ENCODE measurements at regions not wholly inside any gene's neighbourhood (a gene's known extent, or its start where the extent isn't known, plus 50 kb on each side); places are given as distances from the start of the nearest gene placed in this dataset.

GRCh38 chr5:109929376-109929775 lies 239.6 kb downstream of the MAN2A1 start:
- Histone ChIP-seq H3K27ac (no peak overlapping the region), H3K4me1 (no peaks in the 10 kb centered on the region), H3K9me3 (no peaks in the 10 kb centered on the region), H3K27me3 (no peaks in the 10 kb centered on the region), H3K36me3 (no peaks in the 10 kb centered on the region), H3K4me3 (no peak overlapping the region)
- intact Hi-C loops (cut with DNase I), result no loop called here
- TF ChIP-seq POLR2A (IDR thresholded peaks at IDR 0.05), result no peak
- TF ChIP-seq CTCF (IDR thresholded peaks at IDR 0.05), result no peak
- no peak for TF ChIP-seq POLR2AphosphoS5 (IDR thresholded peaks at IDR 0.05; ENCODE audit: insufficient read depth in 1 of 2, low read depth in 1 of 2)
- no peak for DNase-seq (ENCODE audit: extremely low spot score in 2 of 2)

- intact Hi-C loops (cut with DNase I), result no loop called here
Measured at GRCh38 chr5:109929911-109930310, 240.2 kb downstream of the MAN2A1 start.

GRCh38 chr5:109931049-109931780 lies 241.5 kb downstream of the MAN2A1 start:
- H3K4me1 ChIP-seq, result no peaks in the 10 kb centered on the region
- no peak overlapping the region for H3K27ac ChIP-seq
- TF ChIP-seq POLR2AphosphoS5 (IDR thresholded peaks at IDR 0.05; ENCODE audit: insufficient read depth in 1 of 2, low read depth in 1 of 2), result no peak
- TF ChIP-seq POLR2A (IDR thresholded peaks at IDR 0.05), result no peak
- no peak for TF ChIP-seq CTCF (IDR thresholded peaks at IDR 0.05)
- DNase-seq (ENCODE audit: extremely low spot score in 2 of 2), result no peak
- no peaks in the 10 kb centered on the region for H3K27me3 ChIP-seq
- H3K9me3 ChIP-seq, result no peaks in the 10 kb centered on the region
- no peak overlapping the region for H3K4me3 ChIP-seq
- intact Hi-C loops (cut with DNase I), result no loop called here
- no peaks in the 10 kb centered on the region for H3K36me3 ChIP-seq

More at GRCh38 chr5:109929911-109930310, 240.2 kb downstream of the MAN2A1 start:
- DNase-seq (ENCODE audit: extremely low spot score in 2 of 2), result no peak
- Histone ChIP-seq H3K36me3 (no peaks in the 10 kb centered on the region), H3K27ac (no peak overlapping the region), H3K27me3 (no peaks in the 10 kb centered on the region), H3K4me1 (no peaks in the 10 kb centered on the region), H3K4me3 (no peak overlapping the region), H3K9me3 (no peaks in the 10 kb centered on the region)
- TF ChIP-seq POLR2AphosphoS5 (IDR thresholded peaks at IDR 0.05; ENCODE audit: insufficient read depth in 1 of 2, low read depth in 1 of 2) (no peak), CTCF (IDR thresholded peaks at IDR 0.05) (no peak), POLR2A (IDR thresholded peaks at IDR 0.05) (no peak)

- no peaks in the 10 kb centered on the region for H3K9me3 ChIP-seq
- intact Hi-C loops (cut with DNase I), result no loop called here
- no peak overlapping the region for H3K27ac ChIP-seq
- no peak for TF ChIP-seq CTCF (IDR thresholded peaks at IDR 0.05)
- TF ChIP-seq POLR2A (IDR thresholded peaks at IDR 0.05), result no peak
- no peak for TF ChIP-seq POLR2AphosphoS5 (IDR thresholded peaks at IDR 0.05; ENCODE audit: insufficient read depth in 1 of 2, low read depth in 1 of 2)
- H3K4me3 ChIP-seq, result no peak overlapping the region
- no peaks in the 10 kb centered on the region for H3K36me3 ChIP-seq
- H3K27me3 ChIP-seq, result no peaks in the 10 kb centered on the region
- no peak for DNase-seq (ENCODE audit: extremely low spot score in 2 of 2)
- H3K4me1 ChIP-seq, result no peaks in the 10 kb centered on the region
Measured at GRCh38 chr5:109935833-109936490, 246.2 kb downstream of the MAN2A1 start.

- Histone ChIP-seq H3K4me1 (no peaks in the 10 kb centered on the region), H3K27ac (no peak overlapping the region), H3K4me3 (no peak overlapping the region), H3K27me3 (no peaks in the 10 kb centered on the region), H3K9me3 (no peaks in the 10 kb centered on the region), H3K36me3 (no peaks in the 10 kb centered on the region)
- intact Hi-C loops (cut with DNase I), result no loop called here
- no peak for DNase-seq (ENCODE audit: extremely low spot score in 2 of 2)
- no peak for TF ChIP-seq POLR2A (IDR thresholded peaks at IDR 0.05)
- TF ChIP-seq CTCF (IDR thresholded peaks at IDR 0.05), result no peak
- no peak for TF ChIP-seq POLR2AphosphoS5 (IDR thresholded peaks at IDR 0.05; ENCODE audit: insufficient read depth in 1 of 2, low read depth in 1 of 2)
Measured at GRCh38 chr5:109936996-109937395, 247.3 kb downstream of the MAN2A1 start.
